LNCaP clone FGC (cell line): ENCODE measurements at regions not wholly inside any gene's neighbourhood (a gene's known extent, or its start where the extent isn't known, plus 50 kb on each side); places are given as distances from the start of the nearest gene placed in this dataset.

ENCODE experiments used
- DNase-seq: peaks from one replicate; pipeline ENCODE4 v3.0.0-alpha.2; 2011; ENCODE audit warnings: low read depth
- H3K4me3 ChIP-seq: 2 replicates; pipeline ENCODE4 v1.5.1; 2011; ENCODE audit warnings: mild to moderate bottlenecking, low read depth, low read length, control low read depth
- TF ChIP-seq, protein P1 (sequence below): IDR thresholded peaks from 2 replicates; pipeline ENCODE4 v1.5.1; 2012; ENCODE audit warnings: mild to moderate bottlenecking; ENCODE audit not compliant: control insufficient read depth, insufficient read depth; ENCODE audit errors: extremely low read depth

DNA sequence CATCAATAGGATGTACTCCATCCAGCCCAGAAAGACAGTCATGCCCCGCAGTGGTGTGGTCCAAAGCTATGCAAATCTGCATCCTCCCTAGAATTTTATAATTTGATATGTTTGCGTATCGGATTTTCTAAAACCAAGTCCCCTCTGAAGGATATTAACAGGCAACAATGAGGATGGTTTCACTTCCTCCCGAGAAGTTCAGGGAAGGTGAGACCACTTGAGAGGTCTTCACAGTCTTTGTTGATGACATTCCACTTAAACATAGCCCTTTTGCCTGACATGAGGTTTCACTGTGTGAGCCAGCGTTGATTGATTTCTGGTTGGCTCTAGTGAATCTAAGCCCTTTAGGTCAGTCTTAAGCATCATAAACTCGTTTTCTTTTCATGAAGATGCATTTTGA, 276.1 kb downstream of the NR2F2 start:
- DNase-seq, result no peak
- TF ChIP-seq, protein P1, sequence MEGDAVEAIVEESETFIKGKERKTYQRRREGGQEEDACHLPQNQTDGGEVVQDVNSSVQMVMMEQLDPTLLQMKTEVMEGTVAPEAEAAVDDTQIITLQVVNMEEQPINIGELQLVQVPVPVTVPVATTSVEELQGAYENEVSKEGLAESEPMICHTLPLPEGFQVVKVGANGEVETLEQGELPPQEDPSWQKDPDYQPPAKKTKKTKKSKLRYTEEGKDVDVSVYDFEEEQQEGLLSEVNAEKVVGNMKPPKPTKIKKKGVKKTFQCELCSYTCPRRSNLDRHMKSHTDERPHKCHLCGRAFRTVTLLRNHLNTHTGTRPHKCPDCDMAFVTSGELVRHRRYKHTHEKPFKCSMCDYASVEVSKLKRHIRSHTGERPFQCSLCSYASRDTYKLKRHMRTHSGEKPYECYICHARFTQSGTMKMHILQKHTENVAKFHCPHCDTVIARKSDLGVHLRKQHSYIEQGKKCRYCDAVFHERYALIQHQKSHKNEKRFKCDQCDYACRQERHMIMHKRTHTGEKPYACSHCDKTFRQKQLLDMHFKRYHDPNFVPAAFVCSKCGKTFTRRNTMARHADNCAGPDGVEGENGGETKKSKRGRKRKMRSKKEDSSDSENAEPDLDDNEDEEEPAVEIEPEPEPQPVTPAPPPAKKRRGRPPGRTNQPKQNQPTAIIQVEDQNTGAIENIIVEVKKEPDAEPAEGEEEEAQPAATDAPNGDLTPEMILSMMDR, result no peak

DNA sequence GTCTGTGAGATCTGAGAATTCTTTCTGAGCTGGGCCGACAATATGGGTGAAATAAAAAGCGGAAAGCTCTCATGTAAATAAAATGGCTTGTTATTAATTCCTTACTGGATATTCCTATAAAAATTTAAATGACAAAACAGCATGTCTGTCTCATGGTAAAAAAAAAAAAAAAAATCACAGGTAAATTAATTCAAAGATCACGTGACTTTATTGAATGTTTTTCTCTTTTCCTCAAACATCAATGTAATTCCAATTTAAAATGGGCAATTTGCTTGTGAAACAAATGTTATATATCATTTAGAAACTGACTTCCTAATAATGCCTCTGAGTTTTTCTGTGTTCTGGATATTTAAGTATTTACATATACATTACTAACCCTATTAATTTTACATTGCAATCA, 280.3 kb downstream of the NR2F2 start:
- no peak overlapping the region for H3K4me3 ChIP-seq
- DNase-seq, result no peak
- TF ChIP-seq, protein P1, result no peak

More for the DNA sequence above, 276.1 kb downstream of the NR2F2 start:
- no peak overlapping the region for H3K4me3 ChIP-seq

DNA sequence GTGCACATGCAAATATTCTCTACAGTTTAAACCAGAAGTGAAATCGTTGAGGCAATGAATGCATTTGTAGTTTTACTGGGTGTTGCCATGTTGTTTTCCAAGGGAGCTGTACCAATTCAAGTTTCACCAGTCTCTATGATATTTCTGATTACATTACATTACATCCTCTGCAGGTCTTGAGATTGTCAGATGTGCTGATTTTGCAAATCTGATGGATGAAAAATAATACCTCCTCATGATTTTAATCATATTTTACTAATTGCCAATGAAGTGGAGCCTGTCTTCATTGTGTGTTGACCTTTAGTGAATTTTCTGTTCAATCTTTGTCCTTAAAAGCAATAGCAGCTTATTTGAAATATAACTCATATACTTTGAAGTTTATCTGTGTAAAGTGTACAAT, 282.4 kb downstream of the NR2F2 start:
- DNase-seq, result no peak
- H3K4me3 ChIP-seq, result no peak overlapping the region
- TF ChIP-seq, protein P1, result no peak

DNA sequence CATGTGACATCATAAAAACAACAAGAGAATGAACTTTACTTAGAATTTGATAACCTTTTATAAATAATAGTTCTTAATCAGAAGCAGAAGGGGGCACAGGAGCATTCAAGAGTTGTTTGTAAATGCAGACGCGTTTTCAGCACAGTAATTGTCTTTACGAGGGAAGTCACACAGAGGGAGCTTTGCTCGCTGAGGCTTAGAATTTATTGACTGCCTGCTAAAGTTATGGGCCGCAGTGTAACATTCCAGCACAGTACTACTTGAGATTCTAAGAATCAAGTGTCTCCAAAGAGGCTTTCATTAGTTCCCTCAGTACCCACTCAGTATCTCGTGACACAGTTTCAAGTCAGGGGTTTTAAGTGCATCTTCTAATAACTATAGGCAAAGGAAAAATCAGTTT, 288.7 kb downstream of the NR2F2 start:
- TF ChIP-seq, protein P1, result 0 out of 2 replicates have a peak, but pooled peaks have one; percentile 1
- no peak overlapping the region for H3K4me3 ChIP-seq
- DNase-seq, result no peak

DNA sequence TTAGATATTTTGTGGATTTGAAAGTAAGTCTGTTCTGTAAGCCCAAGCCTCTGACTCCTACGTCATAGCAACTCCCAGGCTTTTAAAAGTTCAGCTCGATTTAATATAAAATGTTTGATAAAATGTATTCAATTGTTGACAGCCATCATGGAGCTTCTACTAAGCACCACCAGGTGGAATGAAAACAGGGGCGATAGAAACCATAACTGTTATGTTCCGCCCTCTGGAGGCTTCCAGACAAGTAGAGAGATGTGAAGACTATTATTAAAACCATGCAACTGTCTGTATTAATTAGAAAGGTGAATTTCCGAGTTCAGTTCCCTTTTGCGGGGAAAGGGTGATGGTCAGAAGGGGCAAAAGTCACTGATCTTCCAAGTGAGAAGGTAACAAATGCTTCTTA, 292.2 kb downstream of the NR2F2 start:
- no peak overlapping the region for H3K4me3 ChIP-seq
- TF ChIP-seq, protein P1, result no peak
- no peak for DNase-seq

DNA sequence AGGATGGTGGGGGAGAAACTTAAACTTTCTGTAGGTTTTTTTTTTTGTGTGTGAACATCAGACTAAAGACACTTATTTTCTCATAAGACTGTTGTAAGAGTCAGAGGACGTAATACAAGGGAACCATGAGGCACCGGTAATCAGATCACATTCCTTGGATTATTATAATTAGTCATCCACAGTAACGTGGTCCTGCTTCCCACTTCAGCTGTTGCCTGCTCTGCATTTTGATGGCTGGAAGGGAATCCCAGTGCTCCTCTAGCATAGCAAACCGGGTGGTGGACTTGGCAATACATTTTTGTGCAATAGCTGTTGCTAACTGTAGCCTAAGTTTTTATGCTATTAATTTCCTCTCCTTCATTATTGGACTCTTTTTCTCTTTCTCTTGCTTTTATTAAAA, 294.8 kb downstream of the NR2F2 start:
- DNase-seq, result no peak
- H3K4me3 ChIP-seq, result no peak overlapping the region
- TF ChIP-seq, protein P1, result no peak

DNA sequence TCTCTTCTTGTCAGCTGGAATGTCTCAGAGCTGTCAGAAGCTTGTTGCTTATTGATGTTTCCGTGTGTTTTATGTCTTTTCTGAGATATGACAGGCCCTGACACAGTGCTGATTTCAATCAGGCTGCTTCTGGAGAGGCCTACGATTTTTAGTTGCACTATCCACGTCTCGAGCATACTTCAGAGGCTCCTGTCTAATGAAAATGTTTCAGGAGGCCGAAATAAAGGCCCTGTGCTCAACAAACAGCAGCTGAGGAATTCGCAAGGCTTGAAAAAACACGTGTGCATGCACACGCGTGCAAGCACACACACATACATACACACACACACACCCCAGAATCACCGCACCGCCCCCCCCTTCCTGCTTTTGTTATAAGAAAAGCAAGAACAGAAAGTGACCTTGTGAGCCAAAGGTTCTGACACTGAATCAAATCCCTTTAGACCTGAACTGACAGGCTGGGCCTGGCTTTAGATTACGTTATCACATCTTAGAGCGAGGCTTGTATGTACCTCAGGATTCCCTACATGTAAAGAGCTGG, 296.6 kb downstream of the NR2F2 start:
- TF ChIP-seq, protein P1, result no peak
- no peak for DNase-seq
- H3K4me3 ChIP-seq, result no peak overlapping the region
